PFSK-1 (cell line): ENCODE measurements at regions not wholly inside any gene's neighbourhood (a gene's known extent, or its start where the extent isn't known, plus 50 kb on each side); places are given as distances from the start of the nearest gene placed in this dataset.

Source experiments
- FOXP2 ChIP-seq: optimal IDR thresholded peaks from 2 replicates; pipeline ENCODE3; 2011; ENCODE audit warnings: borderline replicate concordance, control low read depth, inconsistent platforms; ENCODE audit not compliant: insufficient read depth; ENCODE audit errors: extremely low read length, extremely low read depth
- POLR2AphosphoS5 ChIP-seq: IDR thresholded peaks from 2 replicates; pipeline ENCODE4 v1.6.1; 2012; ENCODE audit warnings: low read depth, mild to moderate bottlenecking, control low read depth, low read length, moderate library complexity
- REST ChIP-seq, 2 experiments: IDR thresholded peaks; 2 replicates each; pipeline versions ENCODE4 v1.6.1 to v1.8.0; 2011 to 2012; ENCODE audit warnings: low read depth in 2 of 2, low read length in 2 of 2, control low read depth in 1 of 2, inconsistent platforms in 1 of 2, mild to moderate bottlenecking in 1 of 2, moderate library complexity in 1 of 2; ENCODE audit not compliant: insufficient read depth in 1 of 2
- SIN3A ChIP-seq: IDR thresholded peaks from 2 replicates; pipeline ENCODE4 v1.6.1; 2012; ENCODE audit warnings: mild to moderate bottlenecking, low read length, moderate library complexity, borderline replicate concordance; ENCODE audit not compliant: insufficient read depth
- TAF1 ChIP-seq: IDR thresholded peaks from 2 replicates; pipeline ENCODE4 v1.6.1; 2012; ENCODE audit warnings: low read length, control low read depth, borderline replicate concordance; ENCODE audit not compliant: insufficient read depth

- TF ChIP-seq FOXP2, result no peak
- no peak for TF ChIP-seq TAF1
- TF ChIP-seq REST (IDR thresholded peaks at IDR 0.05; ENCODE audit: insufficient read depth in 1 of 2, low read depth in 2 of 2, low read length in 2 of 2), result no peak
- no peak for TF ChIP-seq POLR2AphosphoS5
- TF ChIP-seq SIN3A, result no peak
These were observed 261.6 kb upstream of the STS start for GRCh38 chrX:6885909-6886308.

- TF ChIP-seq REST (IDR thresholded peaks at IDR 0.05; ENCODE audit: insufficient read depth in 1 of 2, low read depth in 2 of 2, low read length in 2 of 2) (no peak), POLR2AphosphoS5 (no peak), TAF1 (no peak), FOXP2 (no peak), SIN3A (no peak)
These were observed 262.1 kb upstream of the STS start for GRCh38 chrX:6885396-6885795.

GRCh38 chrX:6861456-6861855 lies 286.1 kb upstream of the STS start:
- TF ChIP-seq POLR2AphosphoS5 (no peak), SIN3A (no peak), REST (IDR thresholded peaks at IDR 0.05; ENCODE audit: insufficient read depth in 1 of 2, low read depth in 2 of 2, low read length in 2 of 2) (no peak), TAF1 (no peak), FOXP2 (no peak)

GRCh38 chrX:6857749-6858148 lies 289.8 kb upstream of the STS start:
- no peak for TF ChIP-seq SIN3A
- TF ChIP-seq REST (IDR thresholded peaks at IDR 0.05; ENCODE audit: insufficient read depth in 1 of 2, low read depth in 2 of 2, low read length in 2 of 2), result no peak
- no peak for TF ChIP-seq POLR2AphosphoS5
- TF ChIP-seq TAF1, result no peak
- TF ChIP-seq FOXP2, result no peak

- TF ChIP-seq POLR2AphosphoS5, result no peak
- TF ChIP-seq SIN3A, result no peak
- no peak for TF ChIP-seq FOXP2
- TF ChIP-seq TAF1, result no peak
- TF ChIP-seq REST (IDR thresholded peaks at IDR 0.05; ENCODE audit: insufficient read depth in 1 of 2, low read depth in 2 of 2, low read length in 2 of 2), result no peak
These were observed 291.0 kb upstream of the STS start for GRCh38 chrX:6856471-6856870.
